Body of pancreas (tissue), 4 donors: ENCODE measurements at regions not wholly inside any gene's neighbourhood (a gene's known extent, or its start where the extent isn't known, plus 50 kb on each side); places are given as distances from the start of the nearest gene placed in this dataset.

Source experiments
- ATAC-seq: fragments of 150-250 bp; one replicate; pipeline ENCODE4 v1.9.1; 2016
- DNase-seq, 4 donors: peaks; one replicate each; pipeline ENCODE4 v3.0.0-alpha.2; 2019
- H3K27ac ChIP-seq, 4 donors: fragments of 200-600 bp; sonication (generic); 1 replicate in 3 of 4; 2 replicates in 1 of 4; pipeline versions ENCODE4 v1.5.1 to v1.6.1; 2016 to 2019; ENCODE audit warnings: mild to moderate bottlenecking in 1 of 4, mixed read lengths in 1 of 4, moderate library complexity in 1 of 4
- H3K27me3 ChIP-seq, 2 donors: fragments of 200-600 bp; sonication (generic); one replicate each; pipeline ENCODE4 v1.6.0; 2016; ENCODE audit warnings: mild to moderate bottlenecking in 1 of 2
- H3K36me3 ChIP-seq, 2 donors: fragments of 200-600 bp; sonication (generic); replicated peaks in 1 of 2; 2 replicates each; pipeline ENCODE4 v1.5.1; 2016; ENCODE audit warnings: low read depth in 2 of 2; ENCODE audit not compliant: insufficient read depth in 1 of 2
- H3K4me1 ChIP-seq: fragments of 200-600 bp; sonication (generic); one replicate; pipeline ENCODE4 v1.6.0; 2016
- H3K4me3 ChIP-seq, 2 donors: fragments of 200-600 bp; sonication (generic); 1 replicate in 1 of 2; 2 replicates in 1 of 2; pipeline ENCODE4 v1.5.1; 2016 to 2019
- H3K9me3 ChIP-seq, 3 donors: fragments of 200-600 bp; sonication (generic); 1 replicate in 2 of 3; 2 replicates in 1 of 3; pipeline ENCODE4 v1.5.1; 2016
- POLR2A ChIP-seq, 3 donors: fragments of 450-650 bp; IDR thresholded peaks; one replicate each; pipeline ENCODE4 v1.6.1; 2016; ENCODE audit warnings: antibody characterized with exemption in 3 of 3, mild to moderate bottlenecking in 2 of 3
- WGBS, 2 donors: methylation state at CpG; one replicate each; pipeline ENCODE4 v1.1.5; 2017; 5-methylcytosine and 5-hydroxymethylcytosine counted together
- intact Hi-C: fragments of 100-400 bp; cut with DNase I; formaldehyde crosslinking; loops from one replicate; pipeline ENCODE4 v1.15.1; 2023
- TF ChIP-seq, protein P1 (sequence below), 7 experiments: fragments of 450-650 bp in 4 of 7; fragments of 200-600 bp in 3 of 7; sonication (generic) in 3 of 7; IDR thresholded peaks; one replicate each; pipeline ENCODE4 v1.5.1; 2016 to 2019; ENCODE audit warnings: antibody characterized with exemption in 7 of 7

GRCh38 chr12:123075087-123075645 is 75.7 kb downstream of the PITPNM2 start:
- 76 to 78% methylated on average over 9 to 11 of the region's 11 CpGs for WGBS, 2 donors
- Histone ChIP-seq H3K4me3 (no peak overlapping the region), H3K36me3 (no peaks in the 10 kb centered on the region), H3K9me3 (no peaks in the 10 kb centered on the region), H3K4me1 (peaks cover 6% of the 10 kb centered on the region), H3K27ac (no peak overlapping the region), H3K27me3 (no peaks in the 10 kb centered on the region)
- ATAC-seq (no peak), DNase-seq (no peak)
- intact Hi-C loops = no loop called here
- TF ChIP-seq, protein P1, sequence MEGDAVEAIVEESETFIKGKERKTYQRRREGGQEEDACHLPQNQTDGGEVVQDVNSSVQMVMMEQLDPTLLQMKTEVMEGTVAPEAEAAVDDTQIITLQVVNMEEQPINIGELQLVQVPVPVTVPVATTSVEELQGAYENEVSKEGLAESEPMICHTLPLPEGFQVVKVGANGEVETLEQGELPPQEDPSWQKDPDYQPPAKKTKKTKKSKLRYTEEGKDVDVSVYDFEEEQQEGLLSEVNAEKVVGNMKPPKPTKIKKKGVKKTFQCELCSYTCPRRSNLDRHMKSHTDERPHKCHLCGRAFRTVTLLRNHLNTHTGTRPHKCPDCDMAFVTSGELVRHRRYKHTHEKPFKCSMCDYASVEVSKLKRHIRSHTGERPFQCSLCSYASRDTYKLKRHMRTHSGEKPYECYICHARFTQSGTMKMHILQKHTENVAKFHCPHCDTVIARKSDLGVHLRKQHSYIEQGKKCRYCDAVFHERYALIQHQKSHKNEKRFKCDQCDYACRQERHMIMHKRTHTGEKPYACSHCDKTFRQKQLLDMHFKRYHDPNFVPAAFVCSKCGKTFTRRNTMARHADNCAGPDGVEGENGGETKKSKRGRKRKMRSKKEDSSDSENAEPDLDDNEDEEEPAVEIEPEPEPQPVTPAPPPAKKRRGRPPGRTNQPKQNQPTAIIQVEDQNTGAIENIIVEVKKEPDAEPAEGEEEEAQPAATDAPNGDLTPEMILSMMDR (IDR thresholded peaks at IDR 0.05) = no peak
- TF ChIP-seq POLR2A (IDR thresholded peaks at IDR 0.05) = no peak

- intact Hi-C loops = no loop called here
- H3K36me3 ChIP-seq = no peaks in the 10 kb centered on the region
- DNase-seq (no peak), ATAC-seq (no peak)
- no peaks in the 10 kb centered on the region for H3K9me3 ChIP-seq
- H3K4me3 ChIP-seq = no peak overlapping the region
- peaks cover 16% of the 10 kb centered on the region for H3K4me1 ChIP-seq
- no peak for TF ChIP-seq POLR2A (IDR thresholded peaks at IDR 0.05)
- TF ChIP-seq, protein P1 (IDR thresholded peaks at IDR 0.05) = no peak
- 79 to 85% methylated on average over 8 of the region's 8 CpGs for WGBS, 2 donors
- no peaks in the 10 kb centered on the region for H3K27me3 ChIP-seq
- no peak overlapping the region for H3K27ac ChIP-seq
These were observed 76.7 kb downstream of the PITPNM2 start for GRCh38 chr12:123073962-123074801.

GRCh38 chr12:123073292-123073691 is 77.6 kb downstream of the PITPNM2 start:
- 89 to 97% methylated on average over 3 of the region's 3 CpGs for WGBS, 2 donors
- Histone ChIP-seq H3K9me3 (no peaks in the 10 kb centered on the region), H3K4me3 (no peak overlapping the region), H3K4me1 (peaks cover 20% of the 10 kb centered on the region), H3K27me3 (no peaks in the 10 kb centered on the region), H3K27ac (no peak overlapping the region), H3K36me3 (no peaks in the 10 kb centered on the region)
- DNase-seq (no peak), ATAC-seq (no peak)
- intact Hi-C loops = no loop called here
- TF ChIP-seq POLR2A (IDR thresholded peaks at IDR 0.05) = no peak
- TF ChIP-seq, protein P1 (IDR thresholded peaks at IDR 0.05) = no peak

DNA sequence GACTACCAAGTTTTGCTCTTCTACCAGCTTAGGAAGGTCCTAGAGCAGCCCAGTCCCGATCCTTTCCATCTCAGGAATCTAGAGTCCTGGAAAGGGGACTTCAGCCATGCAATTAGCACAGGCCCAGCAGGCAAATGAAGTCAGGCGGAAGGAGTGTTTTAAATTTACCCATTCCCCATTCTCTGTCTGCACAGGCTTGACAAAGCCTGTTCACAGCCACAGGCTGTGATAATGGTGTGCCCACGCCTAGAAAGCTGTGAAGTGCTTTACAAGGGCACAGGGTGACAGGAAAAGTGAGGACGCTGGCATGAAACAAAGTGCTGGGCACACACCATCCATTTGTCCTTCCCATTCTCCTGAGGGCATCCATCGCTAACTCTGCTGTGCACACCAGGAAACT is 79.0 kb downstream of the PITPNM2 start:
- DNase-seq = no peak
- no peak for ATAC-seq
- H3K27ac ChIP-seq = no peak overlapping the region
- peaks cover 20% of the 10 kb centered on the region for H3K4me1 ChIP-seq
- H3K36me3 ChIP-seq = no peaks in the 10 kb centered on the region
- WGBS, 2 donors = 89 to 95% methylated on average over 5 of the region's 5 CpGs
- no peak overlapping the region for H3K4me3 ChIP-seq
- intact Hi-C loops = no loop called here
- TF ChIP-seq POLR2A (IDR thresholded peaks at IDR 0.05) = no peak
- TF ChIP-seq, protein P1 (IDR thresholded peaks at IDR 0.05) = no peak
- H3K9me3 ChIP-seq = no peaks in the 10 kb centered on the region
- H3K27me3 ChIP-seq = no peaks in the 10 kb centered on the region
